ENCODE measurements at regions not wholly inside any gene's neighbourhood (a gene's known extent, or its start where the extent isn't known, plus 50 kb on each side); places are given as distances from the start of the nearest gene placed in this dataset.
A peak's percentile ranks its signal among the peaks of the same experiment; 100 is the strongest.

DNA sequence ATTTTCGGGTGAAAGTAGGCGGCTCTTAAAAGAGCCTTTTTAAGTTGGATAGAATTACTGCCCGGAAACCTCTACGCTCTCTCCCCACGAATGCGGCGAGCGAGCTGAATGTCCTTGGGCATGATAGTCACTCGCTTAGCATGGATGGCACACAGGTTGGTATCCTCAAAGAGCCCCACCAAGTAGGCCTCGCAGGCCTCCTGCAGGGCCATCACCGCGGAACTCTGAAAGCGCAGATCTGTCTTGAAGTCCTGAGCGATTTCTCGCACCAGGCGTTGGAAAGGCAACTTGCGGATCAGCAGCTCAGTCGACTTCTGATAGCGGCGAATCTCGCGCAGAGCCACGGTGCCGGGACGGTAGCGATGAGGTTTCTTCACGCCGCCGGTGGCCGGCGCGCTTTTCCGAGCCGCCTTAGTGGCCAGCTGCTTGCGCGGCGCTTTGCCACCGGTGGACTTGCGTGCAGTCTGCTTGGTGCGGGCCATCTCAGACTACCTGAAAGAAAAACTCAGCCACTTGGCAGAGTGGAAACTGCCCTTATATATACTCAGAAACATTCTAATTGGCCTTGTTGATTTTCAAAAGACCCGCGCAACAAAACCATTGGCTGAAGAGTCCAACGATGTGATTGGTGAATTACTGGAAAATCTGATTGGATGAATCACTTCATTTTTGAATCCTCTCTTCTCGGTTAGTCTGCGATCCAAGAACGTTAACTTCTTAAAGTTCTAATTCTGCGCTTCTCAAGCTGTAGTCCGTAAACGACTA, 93.9 kb upstream of the BTN3A2 start:
- H3K9me2 ChIP-seq (replicated peaks; ENCODE audit: insufficient read depth, low read length): no peaks in the 10 kb centered on the region
- H3K4me3 ChIP-seq (ENCODE audit: insufficient read depth, low read length, poor library complexity, severe bottlenecking): peak overlapping the region; percentile 50
- H3K4me2 ChIP-seq (ENCODE audit: low read depth, low read length, poor library complexity, severe bottlenecking): peak overlapping the region; percentile 73
- H2AFZ ChIP-seq (ENCODE audit: low read depth, low read length, severe bottlenecking): no peak overlapping the region
- no peaks in the 10 kb centered on the region for H4K20me1 ChIP-seq (ENCODE audit: low read depth, low read length)
- peak overlapping the region; percentile 65 for H3K9ac ChIP-seq (ENCODE audit: low read length)
- H3K79me2 ChIP-seq (ENCODE audit: insufficient read depth, low read length): no peaks in the 10 kb centered on the region
- H3K9me3 ChIP-seq (ENCODE audit: insufficient read depth, low read length): no peaks in the 10 kb centered on the region
- no peaks in the 10 kb centered on the region for H3K36me3 ChIP-seq (ENCODE audit: low read length)
- peak overlapping the region; percentile 89 for H3K27ac ChIP-seq (ENCODE audit: low read depth, low read length)
- TF ChIP-seq, protein P1, sequence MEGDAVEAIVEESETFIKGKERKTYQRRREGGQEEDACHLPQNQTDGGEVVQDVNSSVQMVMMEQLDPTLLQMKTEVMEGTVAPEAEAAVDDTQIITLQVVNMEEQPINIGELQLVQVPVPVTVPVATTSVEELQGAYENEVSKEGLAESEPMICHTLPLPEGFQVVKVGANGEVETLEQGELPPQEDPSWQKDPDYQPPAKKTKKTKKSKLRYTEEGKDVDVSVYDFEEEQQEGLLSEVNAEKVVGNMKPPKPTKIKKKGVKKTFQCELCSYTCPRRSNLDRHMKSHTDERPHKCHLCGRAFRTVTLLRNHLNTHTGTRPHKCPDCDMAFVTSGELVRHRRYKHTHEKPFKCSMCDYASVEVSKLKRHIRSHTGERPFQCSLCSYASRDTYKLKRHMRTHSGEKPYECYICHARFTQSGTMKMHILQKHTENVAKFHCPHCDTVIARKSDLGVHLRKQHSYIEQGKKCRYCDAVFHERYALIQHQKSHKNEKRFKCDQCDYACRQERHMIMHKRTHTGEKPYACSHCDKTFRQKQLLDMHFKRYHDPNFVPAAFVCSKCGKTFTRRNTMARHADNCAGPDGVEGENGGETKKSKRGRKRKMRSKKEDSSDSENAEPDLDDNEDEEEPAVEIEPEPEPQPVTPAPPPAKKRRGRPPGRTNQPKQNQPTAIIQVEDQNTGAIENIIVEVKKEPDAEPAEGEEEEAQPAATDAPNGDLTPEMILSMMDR (IDR thresholded peaks at IDR 0.05; ENCODE audit: insufficient read depth, low read length, poor library complexity, severe bottlenecking): no peak
- TF ChIP-seq EZH2phosphoT487 (conservative IDR thresholded peaks at IDR 0.05; ENCODE audit: low read length): no peak
- H3K27me3 ChIP-seq (ENCODE audit: low read length): no peaks in the 10 kb centered on the region
- H3F3A ChIP-seq (ENCODE audit: insufficient read depth): peaks cover 52% of the 10 kb centered on the region

DNA sequence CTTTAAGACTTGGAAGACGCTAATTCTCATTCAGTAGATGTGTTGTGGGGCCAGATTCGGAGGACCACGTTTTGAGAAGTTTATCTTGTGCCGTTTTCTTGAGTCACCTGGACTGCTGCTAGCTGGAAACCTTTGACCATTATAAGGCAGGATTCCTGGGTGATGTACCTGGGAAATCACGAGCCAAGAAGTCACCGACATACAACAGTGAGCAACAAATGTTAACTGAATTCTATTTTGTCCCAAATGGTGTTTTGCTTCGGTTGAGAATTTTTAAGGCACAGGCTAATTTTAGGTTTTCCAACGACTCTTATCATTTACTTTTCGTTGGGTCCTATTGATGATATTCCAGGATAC, 93.4 kb upstream of the BTN3A2 start:
- H3F3A ChIP-seq (ENCODE audit: insufficient read depth): peaks cover 52% of the 10 kb centered on the region

GRCh38 chr6:26272171-26272637, 92.8 kb upstream of the BTN3A2 start:
- Histone ChIP-seq H3K4me3 (ENCODE audit: insufficient read depth, low read length, poor library complexity, severe bottlenecking) (peak overlapping the region; percentile 40), H3K36me3 (ENCODE audit: low read length) (no peaks in the 10 kb centered on the region), H3K9me2 (replicated peaks; ENCODE audit: insufficient read depth, low read length) (no peaks in the 10 kb centered on the region), H4K20me1 (ENCODE audit: low read depth, low read length) (no peaks in the 10 kb centered on the region), H3F3A (ENCODE audit: insufficient read depth) (peaks cover 52% of the 10 kb centered on the region), H3K79me2 (ENCODE audit: insufficient read depth, low read length) (no peaks in the 10 kb centered on the region), H2AFZ (ENCODE audit: low read depth, low read length, severe bottlenecking) (peak overlapping the region; percentile 1), H3K27me3 (ENCODE audit: low read length) (no peaks in the 10 kb centered on the region), H3K9me3 (ENCODE audit: insufficient read depth, low read length) (no peaks in the 10 kb centered on the region), H3K4me2 (ENCODE audit: low read depth, low read length, poor library complexity, severe bottlenecking) (peak overlapping the region; percentile 73), H3K9ac (ENCODE audit: low read length) (peak overlapping the region; percentile 65), H3K27ac (ENCODE audit: low read depth, low read length) (peak overlapping the region; percentile 89)
- no peak for TF ChIP-seq EZH2phosphoT487 (conservative IDR thresholded peaks at IDR 0.05; ENCODE audit: low read length)
- TF ChIP-seq, protein P1 (IDR thresholded peaks at IDR 0.05; ENCODE audit: insufficient read depth, low read length, poor library complexity, severe bottlenecking): no peak

More for the DNA sequence above, 93.4 kb upstream of the BTN3A2 start:
- Histone ChIP-seq H3K9me2 (replicated peaks; ENCODE audit: insufficient read depth, low read length) (no peaks in the 10 kb centered on the region), H3K4me3 (ENCODE audit: insufficient read depth, low read length, poor library complexity, severe bottlenecking) (peak overlapping the region; percentile 40), H3K4me2 (ENCODE audit: low read depth, low read length, poor library complexity, severe bottlenecking) (peak overlapping the region; percentile 73), H3K9me3 (ENCODE audit: insufficient read depth, low read length) (no peaks in the 10 kb centered on the region), H3K36me3 (ENCODE audit: low read length) (no peaks in the 10 kb centered on the region), H2AFZ (ENCODE audit: low read depth, low read length, severe bottlenecking) (no peak overlapping the region), H3K79me2 (ENCODE audit: insufficient read depth, low read length) (no peaks in the 10 kb centered on the region), H3K9ac (ENCODE audit: low read length) (peak overlapping the region; percentile 65), H3K27me3 (ENCODE audit: low read length) (no peaks in the 10 kb centered on the region), H3K27ac (ENCODE audit: low read depth, low read length) (peak overlapping the region; percentile 89), H4K20me1 (ENCODE audit: low read depth, low read length) (no peaks in the 10 kb centered on the region)
- no peak for TF ChIP-seq EZH2phosphoT487 (conservative IDR thresholded peaks at IDR 0.05; ENCODE audit: low read length)
- TF ChIP-seq, protein P1 (IDR thresholded peaks at IDR 0.05; ENCODE audit: insufficient read depth, low read length, poor library complexity, severe bottlenecking): no peak

Data from SU-DHL-6 (cell line).